AG10803 (cell line): ENCODE measurements at regions not wholly inside any gene's neighbourhood (a gene's known extent, or its start where the extent isn't known, plus 50 kb on each side); places are given as distances from the start of the nearest gene placed in this dataset.
"Not testable (repeated sequence)": the region's sequence is repeated elsewhere in the genome, so short reads cannot be mapped to it uniquely, and the experiment has no call there.

Experiments used
- DNase-seq: peaks from one replicate; pipeline ENCODE4 v3.0.0; 2010; ENCODE audit warnings: low read depth
- H3K4me3 ChIP-seq: 2 replicates; pipeline ENCODE4 v1.5.1; 2011; ENCODE audit warnings: mild to moderate bottlenecking, low read length, control low read depth
- CTCF ChIP-seq: conservative IDR thresholded peaks from 2 replicates; pipeline ENCODE4 v1.5.1; 2011; ENCODE audit warnings: mild to moderate bottlenecking, low read length, control low read depth, inconsistent platforms

DNA sequence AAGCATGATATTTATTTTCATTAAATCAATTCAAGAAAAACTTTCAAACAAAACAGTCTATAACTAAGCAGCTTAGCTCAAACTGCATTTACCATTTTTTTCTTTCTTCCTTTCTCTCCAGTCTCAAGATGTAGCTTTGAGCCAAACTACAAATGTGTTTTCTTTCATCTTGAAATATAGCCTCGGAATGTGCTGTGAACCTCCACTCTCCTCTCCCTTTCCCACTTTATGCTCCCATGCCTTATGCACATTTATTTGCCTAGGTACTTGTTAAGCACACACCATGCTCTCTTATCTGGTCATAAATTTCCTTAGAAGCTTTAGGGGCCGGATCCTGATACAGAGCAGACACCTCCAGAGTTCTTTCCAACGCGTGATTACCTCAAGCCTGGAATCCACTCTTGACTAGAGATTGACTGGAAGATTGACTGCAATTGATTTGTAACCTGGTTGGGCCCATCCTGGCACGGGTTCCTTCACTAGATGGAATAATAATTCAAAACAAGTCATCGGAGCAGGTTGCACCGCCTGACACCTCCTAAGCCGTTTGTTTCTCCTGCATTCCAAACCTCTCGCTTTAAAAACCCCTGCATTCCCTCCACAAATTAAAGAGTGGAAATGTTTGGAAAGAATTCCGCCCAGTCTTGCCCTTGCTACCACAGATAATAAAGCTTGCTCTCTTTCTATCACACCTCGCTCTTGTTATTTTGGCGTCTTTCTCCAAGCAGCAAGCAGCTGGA, 344.7 kb downstream of the CHL1 start:
- no peak for TF ChIP-seq CTCF
- no peak for DNase-seq

DNA sequence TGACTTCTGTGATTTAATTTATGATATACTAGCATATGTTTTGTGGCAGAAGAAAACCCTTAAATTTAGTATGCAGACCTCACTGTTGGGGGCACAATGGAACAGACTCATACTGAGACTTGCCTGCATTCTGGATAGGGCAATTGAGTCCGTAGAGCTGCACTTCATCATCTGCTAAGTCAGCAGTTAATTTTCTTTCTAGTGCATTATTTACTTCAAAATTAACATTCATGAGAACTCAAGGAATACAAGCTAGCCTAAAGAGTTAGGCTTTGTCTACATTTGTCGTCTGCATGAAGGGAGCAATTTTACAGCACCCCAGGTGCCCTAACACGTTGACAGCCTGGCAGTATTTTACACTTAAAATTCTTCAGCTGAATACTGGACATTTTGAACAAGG, 345.5 kb downstream of the CHL1 start:
- no peak for TF ChIP-seq CTCF
- DNase-seq, result no peak
- no peak overlapping the region for H3K4me3 ChIP-seq

More for the DNA sequence above, 344.7 kb downstream of the CHL1 start:
- H3K4me3 ChIP-seq, result no peak overlapping the region

GRCh38 chr3:549636-550035, 353.1 kb downstream of the CHL1 start:
- no peak for TF ChIP-seq CTCF
- DNase-seq, result no peak
- no peak overlapping the region for H3K4me3 ChIP-seq

- no peak for DNase-seq
- no peak for TF ChIP-seq CTCF
- no peak overlapping the region for H3K4me3 ChIP-seq
Observed at GRCh38 chr3:550471-550870, 353.9 kb downstream of the CHL1 start.

DNA sequence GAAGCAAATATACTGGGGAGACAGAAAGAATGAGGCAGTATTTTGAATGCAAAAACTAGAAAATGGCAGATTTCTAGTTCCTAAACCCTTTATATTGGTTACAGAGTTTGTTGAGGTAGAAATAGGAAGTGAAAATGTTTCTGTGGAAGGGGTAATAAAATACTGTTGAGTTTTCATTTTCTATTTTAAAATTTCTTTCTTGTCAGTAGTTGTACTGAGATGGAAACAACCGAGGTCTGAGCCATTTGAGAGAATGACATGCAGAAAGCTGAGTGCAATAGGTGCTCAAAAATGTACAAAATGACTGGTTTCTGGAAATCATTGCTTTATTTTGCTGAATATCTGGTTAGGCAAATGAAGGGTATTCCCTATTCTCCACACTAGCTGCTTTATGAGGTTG, 361.4 kb downstream of the CHL1 start:
- DNase-seq, result no peak
- H3K4me3 ChIP-seq, result no peak overlapping the region

DNA sequence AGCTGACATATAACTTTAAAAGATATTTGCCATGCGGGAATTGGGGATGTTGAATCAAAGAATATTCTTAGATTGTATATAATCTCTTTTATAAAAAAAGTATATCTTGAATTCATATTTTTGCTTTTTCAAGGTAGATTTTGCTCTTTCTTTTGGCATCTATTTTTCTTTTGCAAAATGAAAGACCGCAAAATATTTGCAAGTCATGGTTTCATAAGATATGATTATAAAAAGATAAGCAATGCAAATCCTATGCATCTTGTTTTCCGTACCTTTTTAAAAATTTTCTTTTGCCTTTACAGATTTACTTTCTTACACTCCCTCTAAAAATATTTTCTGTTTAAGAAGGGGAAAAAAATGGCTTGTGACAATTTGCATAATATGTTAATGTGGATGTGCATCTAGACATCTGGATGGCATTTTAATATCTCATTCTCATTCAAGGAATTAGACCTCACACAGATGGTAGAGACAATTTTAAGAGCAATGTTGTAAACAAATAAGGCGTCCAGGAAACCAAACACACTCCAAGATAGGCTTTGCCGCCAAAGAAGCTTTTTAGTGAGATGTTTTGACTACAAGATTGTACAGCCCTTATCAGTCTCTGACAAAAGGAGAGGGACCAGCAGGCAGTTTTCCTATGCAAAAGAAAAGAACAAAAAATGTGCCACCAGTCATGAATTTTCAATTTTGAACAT, 371.1 kb downstream of the CHL1 start:
- TF ChIP-seq CTCF, result no peak
- no peak for DNase-seq
- H3K4me3 ChIP-seq, result no peak overlapping the region

More for the DNA sequence above, 361.4 kb downstream of the CHL1 start:
- no peak for TF ChIP-seq CTCF

DNA sequence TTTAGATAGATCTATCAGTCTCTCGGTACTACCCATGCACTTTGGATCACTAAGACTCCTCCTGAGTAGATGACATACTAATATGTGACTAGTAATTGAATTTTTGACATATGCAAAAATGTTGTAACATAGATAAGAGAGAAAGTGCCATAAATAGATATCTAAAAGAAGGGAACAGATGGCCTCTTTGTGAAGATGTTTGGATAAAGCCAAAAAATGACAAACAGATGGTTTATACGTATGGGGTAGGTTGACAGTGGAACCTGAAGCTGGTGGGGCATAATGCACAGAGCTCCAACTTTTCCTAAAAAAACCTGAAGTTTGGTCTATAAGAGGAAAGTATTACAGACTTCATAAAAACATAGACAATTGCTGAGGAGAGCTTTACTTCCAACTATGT, 383.0 kb downstream of the CHL1 start:
- H3K4me3 ChIP-seq, DNase-seq: not testable (repeated sequence)

GRCh38 chr3:589066-589465, 392.5 kb downstream of the CHL1 start:
- not testable (repeated sequence) for H3K4me3 ChIP-seq, DNase-seq

DNA sequence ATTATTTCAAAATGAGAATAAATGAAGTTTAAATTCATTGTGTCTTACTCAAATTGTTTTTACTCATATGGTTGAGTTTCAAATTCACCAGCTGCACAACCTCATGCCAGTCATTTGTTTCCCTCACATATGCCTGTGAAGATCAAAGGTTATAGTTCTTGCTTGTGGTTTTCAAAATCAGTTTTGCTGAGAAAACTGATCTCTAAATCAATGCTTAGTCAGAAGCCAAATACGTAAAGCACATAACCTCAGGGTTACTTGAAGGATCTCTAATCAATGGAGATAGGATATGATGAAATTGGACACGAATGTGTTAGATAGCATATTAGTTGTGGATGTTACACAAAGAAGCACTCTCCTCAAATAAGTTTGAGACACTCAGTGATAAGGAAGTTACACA, 400.7 kb downstream of the CHL1 start:
- H3K4me3 ChIP-seq, DNase-seq: not testable (repeated sequence)

- DNase-seq, H3K4me3 ChIP-seq: not testable (repeated sequence)
Observed at GRCh38 chr3:597746-598145, 401.2 kb downstream of the CHL1 start.

GRCh38 chr3:607480-607879, 410.9 kb downstream of the CHL1 start:
- not testable (repeated sequence) for DNase-seq, H3K4me3 ChIP-seq
